ENCODE measurements at regions not wholly inside any gene's neighbourhood (a gene's known extent, or its start where the extent isn't known, plus 50 kb on each side); places are given as distances from the start of the nearest gene placed in this dataset.

- DNase-seq (ENCODE audit: low spot score) = no peak
- Histone ChIP-seq H3K27me3 (replicated peaks; ENCODE audit: insufficient read depth, low read depth, low read length, poor library complexity) (no peaks in the 10 kb centered on the region), H3K4me1 (ENCODE audit: insufficient read depth, low read length, poor library complexity, severe bottlenecking) (no peaks in the 10 kb centered on the region), H3K27ac (ENCODE audit: low read depth, low read length, poor library complexity, severe bottlenecking) (no peak overlapping the region), H3K36me3 (ENCODE audit: insufficient read depth, low read length, poor library complexity, severe bottlenecking) (no peaks in the 10 kb centered on the region), H3K4me3 (ENCODE audit: low read depth, low read length, poor library complexity, severe bottlenecking) (no peak overlapping the region), H3K9me3 (ENCODE audit: low read depth, low read length, poor library complexity, severe bottlenecking) (no peaks in the 10 kb centered on the region)
- no TSS peak for BruUV-seq (replicated peaks)
- CTCF ChIA-PET = no interaction called here
- intact Hi-C loops (cut with micrococcal nuclease; ENCODE audit: unreplicated experiment) = no loop called here
- POLR2A ChIA-PET (ENCODE audit: low non-redundant PET) = no interaction called here
- TF ChIP-seq EZH2 (IDR thresholded peaks at IDR 0.05; ENCODE audit: borderline replicate concordance, low read depth, low read length, poor library complexity, severe bottlenecking) = no peak
- no peak for TF ChIP-seq CTCF (conservative IDR thresholded peaks at IDR 0.05; ENCODE audit: low read depth, low read length)
Measured at GRCh38 chr4:104629601-104630000, 134.9 kb upstream of the CXXC4 start.

DNA sequence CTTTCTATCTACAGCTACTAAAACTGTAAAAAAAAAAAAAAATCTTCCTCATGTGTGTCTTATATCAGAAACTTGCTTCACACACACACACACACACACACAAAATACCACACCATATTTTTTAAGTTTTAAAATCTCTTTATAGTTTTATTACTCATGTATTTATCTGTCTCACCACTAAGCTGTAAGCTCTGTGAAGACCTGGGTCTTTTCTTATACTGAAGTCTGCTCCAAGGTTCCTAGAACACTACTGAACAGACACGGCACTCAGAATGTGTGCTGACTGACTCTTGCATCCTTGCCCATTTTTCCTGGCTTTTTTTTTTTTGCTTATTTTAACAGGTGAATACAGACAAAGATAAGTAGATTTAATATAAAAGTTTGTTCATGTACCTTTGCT lies 135.6 kb upstream of the CXXC4 start:
- no peak overlapping the region for H3K27ac ChIP-seq (ENCODE audit: low read depth, low read length, poor library complexity, severe bottlenecking)
- intact Hi-C loops (cut with micrococcal nuclease; ENCODE audit: unreplicated experiment) = no loop called here
- POLR2A ChIA-PET (ENCODE audit: low non-redundant PET) = no interaction called here
- CTCF ChIA-PET = no interaction called here
- H3K9me3 ChIP-seq (ENCODE audit: low read depth, low read length, poor library complexity, severe bottlenecking) = no peaks in the 10 kb centered on the region
- no peak for DNase-seq (ENCODE audit: low spot score)
- H3K4me1 ChIP-seq (ENCODE audit: insufficient read depth, low read length, poor library complexity, severe bottlenecking) = no peaks in the 10 kb centered on the region
- H3K36me3 ChIP-seq (ENCODE audit: insufficient read depth, low read length, poor library complexity, severe bottlenecking) = no peaks in the 10 kb centered on the region
- H3K4me3 ChIP-seq (ENCODE audit: low read depth, low read length, poor library complexity, severe bottlenecking) = no peak overlapping the region
- BruUV-seq (replicated peaks) = no TSS peak
- TF ChIP-seq EZH2 (IDR thresholded peaks at IDR 0.05; ENCODE audit: borderline replicate concordance, low read depth, low read length, poor library complexity, severe bottlenecking) (no peak), CTCF (conservative IDR thresholded peaks at IDR 0.05; ENCODE audit: low read depth, low read length) (no peak)
- no peaks in the 10 kb centered on the region for H3K27me3 ChIP-seq (replicated peaks; ENCODE audit: insufficient read depth, low read depth, low read length, poor library complexity)

DNA sequence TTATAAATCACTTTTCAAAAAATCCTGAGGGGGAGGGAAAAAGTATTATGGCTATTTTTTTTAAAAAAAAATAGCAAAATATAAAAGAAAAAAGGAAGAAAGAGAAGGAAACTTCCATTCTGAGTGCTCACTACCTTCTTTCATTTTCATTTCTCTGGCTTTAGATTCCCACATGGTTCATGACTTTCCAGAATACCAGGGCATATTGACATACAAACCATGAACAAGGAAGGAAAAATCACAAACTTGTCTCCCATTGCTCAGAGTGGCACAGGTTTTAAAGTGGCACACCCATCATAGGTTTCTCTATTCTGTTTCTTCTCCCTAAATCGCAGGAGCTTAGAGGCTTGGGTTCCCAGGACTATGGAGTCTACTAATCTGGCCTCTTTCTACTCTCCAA lies 136.3 kb upstream of the CXXC4 start:
- Histone ChIP-seq H3K36me3 (ENCODE audit: insufficient read depth, low read length, poor library complexity, severe bottlenecking) (no peaks in the 10 kb centered on the region), H3K9me3 (ENCODE audit: low read depth, low read length, poor library complexity, severe bottlenecking) (no peaks in the 10 kb centered on the region), H3K4me3 (ENCODE audit: low read depth, low read length, poor library complexity, severe bottlenecking) (no peak overlapping the region), H3K4me1 (ENCODE audit: insufficient read depth, low read length, poor library complexity, severe bottlenecking) (no peaks in the 10 kb centered on the region), H3K27ac (ENCODE audit: low read depth, low read length, poor library complexity, severe bottlenecking) (no peak overlapping the region), H3K27me3 (replicated peaks; ENCODE audit: insufficient read depth, low read depth, low read length, poor library complexity) (no peaks in the 10 kb centered on the region)
- CTCF ChIA-PET = no interaction called here
- TF ChIP-seq EZH2 (IDR thresholded peaks at IDR 0.05; ENCODE audit: borderline replicate concordance, low read depth, low read length, poor library complexity, severe bottlenecking) = no peak
- no peak for TF ChIP-seq CTCF (conservative IDR thresholded peaks at IDR 0.05; ENCODE audit: low read depth, low read length)
- intact Hi-C loops (cut with micrococcal nuclease; ENCODE audit: unreplicated experiment) = no loop called here
- no peak for DNase-seq (ENCODE audit: low spot score)
- BruUV-seq (replicated peaks) = no TSS peak
- POLR2A ChIA-PET (ENCODE audit: low non-redundant PET) = no interaction called here
